Esophagus muscularis mucosa (tissue), 4 donors: ENCODE measurements at regions not wholly inside any gene's neighbourhood (a gene's known extent, or its start where the extent isn't known, plus 50 kb on each side); places are given as distances from the start of the nearest gene placed in this dataset.

Experiments
- CTCF ChIP-seq, 3 experiments: fragments of 200-600 bp in 2 of 3; fragments of 450-650 bp in 1 of 3; sonication (generic) in 2 of 3; IDR thresholded peaks; one replicate each; pipeline ENCODE4 v1.5.1; 2017 to 2019; ENCODE audit warnings: antibody characterized with exemption in 3 of 3, mild to moderate bottlenecking in 2 of 3, moderate library complexity in 1 of 3
- EP300 ChIP-seq: sonication (generic); formaldehyde crosslinking; IDR thresholded peaks from one replicate; pipeline ENCODE4 v1.6.1; 2017; ENCODE audit warnings: antibody characterized with exemption
- POLR2A ChIP-seq: fragments of 450-650 bp; IDR thresholded peaks from one replicate; pipeline ENCODE4 v1.6.1; 2017; ENCODE audit warnings: antibody characterized with exemption, moderate library complexity, mild to moderate bottlenecking, low read depth

- TF ChIP-seq CTCF (IDR thresholded peaks at IDR 0.05) (no peak), POLR2A (no peak), EP300 (no peak)
Observed at GRCh38 chr18:78884502-78884901, 95.1 kb upstream of the SALL3 start.
